GM12878 (cell line): ENCODE measurements at regions not wholly inside any gene's neighbourhood (a gene's known extent, or its start where the extent isn't known, plus 50 kb on each side); places are given as distances from the start of the nearest gene placed in this dataset.

ENCODE experiments used
- ATAC-seq: fragments of 200-7000 bp; cut with Tn5 transposase; 3 replicates; pipeline ENCODE4 v1.9.1; 2020; ENCODE audit warnings: mild to moderate bottlenecking, moderate library complexity
- BruUV-seq: library from RNA; stranded (reverse); fragments of 400-500 nt; replicated peaks from 2 replicates; lab custom pipeline; 2021; lab: Mats Ljungman, UMichigan
- CTCF ChIA-PET: fragments of 300-600 bp; sonication (Branson Sonifier 250); formaldehyde crosslinking; extraction: SDS; loops from one replicate; lab custom pipeline; 2021; ENCODE audit warnings: inconsistent platforms; lab: Yijun Ruan, JAX
- POLR2A ChIA-PET: fragments of 350-600 bp; formaldehyde crosslinking; extraction: SDS; loops from one replicate; lab custom pipeline; 2021; ENCODE audit warnings: inconsistent platforms; lab: Charles Lee
- RAD21 ChIA-PET: fragments of 300-600 bp; sonication (Branson Sonifier 250); formaldehyde crosslinking; loops from one replicate; lab custom pipeline; 2023; ENCODE audit warnings: antibody characterized with exemption; ENCODE audit not compliant: unreplicated experiment; lab: Charles Lee
- SMC1A ChIA-PET: fragments of 300-600 bp; sonication (Branson Sonifier 250); formaldehyde crosslinking; loops from one replicate; lab custom pipeline; 2023; ENCODE audit not compliant: unreplicated experiment, uncharacterized antibody; lab: Charles Lee
- DNase-seq: peaks from one replicate; pipeline ENCODE4 v3.0.0-alpha.2; 2011; ENCODE audit warnings: low read depth, low spot score
- FAIRE-seq: peaks from 3 replicates; lab custom pipeline; 2011; peaks lifted over from hg19 to GRCh38; lab: Jason Lieb, UNC
- H2AFZ ChIP-seq: 2 replicates; pipeline ENCODE4 v1.6.0; 2011; ENCODE audit warnings: low read depth, low read length, control low read depth; ENCODE audit not compliant: control insufficient read depth
- H3K27ac ChIP-seq: 2 replicates; pipeline ENCODE4 v1.5.1; 2011; ENCODE audit warnings: control low read depth; ENCODE audit not compliant: control insufficient read depth, insufficient read depth
- H3K27me3 ChIP-seq, 2 experiments: replicated peaks in 1 of 2; 2 replicates each; pipeline versions ENCODE4 v1.6.0 to v1.6.1; 2011; ENCODE audit warnings: low read length in 1 of 2; ENCODE audit not compliant: control insufficient read depth in 2 of 2, insufficient read depth in 2 of 2
- H3K36me3 ChIP-seq, 2 experiments: 2 replicates each; pipeline ENCODE4 v1.5.1; 2011; ENCODE audit warnings: low read length in 1 of 2; ENCODE audit not compliant: control insufficient read depth in 2 of 2, insufficient read depth in 2 of 2
- H3K4me1 ChIP-seq: 2 replicates; pipeline ENCODE4 v1.6.1; 2011; ENCODE audit warnings: mild to moderate bottlenecking, low read length, moderate library complexity, mixed read lengths; ENCODE audit not compliant: control insufficient read depth, insufficient read depth
- H3K4me2 ChIP-seq: 2 replicates; pipeline ENCODE4 v1.6.0; 2011; ENCODE audit warnings: control low read depth; ENCODE audit not compliant: control insufficient read depth, insufficient read depth
- H3K4me3 ChIP-seq: fragments of 200-600 bp; sonication (generic); 2 replicates; pipeline ENCODE4 v1.5.1; 2016
- H3K79me2 ChIP-seq: 2 replicates; pipeline ENCODE4 v1.6.0; 2011; ENCODE audit warnings: low read length; ENCODE audit not compliant: control insufficient read depth, insufficient read depth
- H3K9ac ChIP-seq: 2 replicates; pipeline ENCODE4 v1.8.0; 2011; ENCODE audit warnings: low read length, control low read depth, mixed read lengths; ENCODE audit not compliant: control insufficient read depth, insufficient read depth
- H3K9me3 ChIP-seq: replicated peaks from 3 replicates; pipeline ENCODE4 v1.5.1; 2011; ENCODE audit warnings: mild to moderate bottlenecking, low read length; ENCODE audit not compliant: control insufficient read depth, insufficient read depth
- H4K20me1 ChIP-seq: 2 replicates; pipeline ENCODE4 v1.6.0; 2011; ENCODE audit not compliant: control insufficient read depth, insufficient read depth
- ATF7 ChIP-seq: fragments of 450-650 bp; IDR thresholded peaks from 2 replicates; pipeline ENCODE4 v1.6.1; 2016; ENCODE audit warnings: low read depth, mild to moderate bottlenecking
- GABPA ChIP-seq: IDR thresholded peaks from 2 replicates; pipeline ENCODE4 v1.6.1; 2014; ENCODE audit warnings: antibody characterized with exemption, low read depth, mild to moderate bottlenecking, inconsistent platforms
- IRF3 ChIP-seq: fragments of 450-650 bp; IDR thresholded peaks from 2 replicates; pipeline ENCODE4 v1.6.1; 2014; ENCODE audit warnings: mild to moderate bottlenecking
- NRF1 ChIP-seq: conservative IDR thresholded peaks from 2 replicates; pipeline ENCODE4 v1.6.1; 2011; ENCODE audit warnings: mild to moderate bottlenecking, low read depth, low read length, improper control_type of control experiment
- POLR2A ChIP-seq: IDR thresholded peaks from 2 replicates; pipeline ENCODE4 v1.6.1; 2011; ENCODE audit warnings: low read depth, mild to moderate bottlenecking, low read length
- SMAD5 ChIP-seq: IDR thresholded peaks from 2 replicates; pipeline ENCODE4 v1.6.1; 2016; ENCODE audit warnings: antibody characterized with exemption, low read depth
- ZBTB40 ChIP-seq: fragments of 450-650 bp; IDR thresholded peaks from 2 replicates; pipeline ENCODE4 v1.6.1; 2016; ENCODE audit warnings: mild to moderate bottlenecking, moderate library complexity, borderline replicate concordance
- WGBS: methylation state at CpG from one replicate; pipeline ENCODE4 v1.1.6; 2016; ENCODE audit warnings: low lambda C conversion rate; ENCODE audit not compliant: insufficient replicate concordance, insufficient coverage; ENCODE audit errors: missing lambda C conversion rate; 5-methylcytosine and 5-hydroxymethylcytosine counted together
- in situ Hi-C: fragments of 300-500 bp; cut with MboI; formaldehyde crosslinking; loops from 9 replicates; pipeline ENCODE4 v1.14.3; 2018; ENCODE audit warnings: mixed read lengths
- intact Hi-C: fragments of 100-400 bp; cut with micrococcal nuclease; formaldehyde crosslinking; loops from one replicate; pipeline ENCODE4 v1.14.2; 2022; ENCODE audit not compliant: unreplicated experiment

- DNase-seq (no peak), ATAC-seq (no peak)
- POLR2A ChIA-PET = no interaction called here
- Histone ChIP-seq H2AFZ (no peak overlapping the region), H3K36me3 (no peaks in the 10 kb centered on the region), H3K4me1 (no peaks in the 10 kb centered on the region), H3K79me2 (no peaks in the 10 kb centered on the region), H3K4me2 (no peak overlapping the region), H3K27ac (no peak overlapping the region), H3K9me3 (no peaks in the 10 kb centered on the region; the same call in 2 of the 3 replicates), H3K9ac (no peak overlapping the region), H3K27me3 (no peaks in the 10 kb centered on the region), H4K20me1 (no peaks in the 10 kb centered on the region)
- SMC1A ChIA-PET = interaction anchor here (1.4 kb wide), 1 partner anchor 134 kb away, joined by 3 read pairs; no protein-coding TSS in a partner anchor
- in situ Hi-C loops (no loop called here), intact Hi-C loops (no loop called here)
- CTCF ChIA-PET = no interaction called here
- WGBS = 76% methylated on average over 6 of the region's 6 CpGs
- TF ChIP-seq SMAD5 (no peak), ZBTB40 (no peak), NRF1 (no peak), POLR2A (no peak), ATF7 (no peak), IRF3 (no peak), GABPA (no peak)
- TF ChIP-seq, all 136 proteins: peak for 0
- RAD21 ChIA-PET = no interaction called here
- no peak overlapping the region for H3K4me3 ChIP-seq
- FAIRE-seq = no peak
- BruUV-seq = no TSS peak
Observed at GRCh38 chr6:2344319-2344905, 99.0 kb upstream of the GMDS start.
